T-cell (primary cell): ENCODE measurements at regions not wholly inside any gene's neighbourhood (a gene's known extent, or its start where the extent isn't known, plus 50 kb on each side); places are given as distances from the start of the nearest gene placed in this dataset.

Experiments
- ATAC-seq, 4 experiments: fragments of 200-7000 bp in 3 of 4; fragments of 150-1000 bp in 1 of 4; cut with Tn5 transposase; replicated peaks in 1 of 4; 1 replicate in 3 of 4; 2 replicates in 1 of 4; pipeline ENCODE4 v1.10.0; 2021; ENCODE audit warnings: moderate library complexity in 3 of 4, mild to moderate bottlenecking in 2 of 4, moderate number of reproducible peaks in 1 of 4
- CTCF ChIA-PET, 2 donors: fragments of 300-600 bp; sonication (Branson Sonifier 250); formaldehyde crosslinking; loops; one replicate each; lab custom pipeline; 2022; ENCODE audit warnings: antibody characterized with exemption in 2 of 2; lab: Charles Lee
- POLR2A ChIA-PET, 2 donors: fragments of 300-600 bp; sonication (Branson Sonifier 250); formaldehyde crosslinking; loops; one replicate each; lab custom pipeline; 2022; ENCODE audit warnings: antibody characterized with exemption in 2 of 2; lab: Charles Lee
- DNase-seq, 35 experiments: peaks; one replicate each; pipeline versions ENCODE4 v3.0.0 to v3.0.0-alpha.2; 2013 to 2023
- H3K27ac ChIP-seq: one replicate; pipeline ENCODE4 v1.5.1; 2013; ENCODE audit warnings: low read length
- H3K27me3 ChIP-seq, 2 experiments: replicated peaks in 1 of 2; 1 replicate in 1 of 2; 2 replicates in 1 of 2; pipeline versions ENCODE4 v1.6.1 to v1.7.0; 2013; ENCODE audit warnings: low read length in 1 of 2, mixed read lengths in 1 of 2; ENCODE audit not compliant: control insufficient read depth in 2 of 2, insufficient read depth in 2 of 2; ENCODE audit errors: extremely low read depth in 1 of 2
- H3K36me3 ChIP-seq, 2 donors: 1 replicate in 1 of 2; 2 replicates in 1 of 2; pipeline versions ENCODE4 v1.6.1 to v1.7.0; 2013; ENCODE audit warnings: low read length in 1 of 2; ENCODE audit not compliant: control insufficient read depth in 2 of 2, insufficient read depth in 1 of 2; ENCODE audit errors: extremely low read depth in 1 of 2
- H3K4me1 ChIP-seq, 2 experiments: 1 replicate in 1 of 2; 2 replicates in 1 of 2; pipeline versions ENCODE4 v1.6.1 to v1.7.0; 2013; ENCODE audit warnings: low read length in 2 of 2, mixed read lengths in 1 of 2; ENCODE audit not compliant: insufficient read depth in 2 of 2, control insufficient read depth in 1 of 2; ENCODE audit errors: extremely low read depth in 1 of 2
- H3K4me3 ChIP-seq, 2 donors: 1 replicate in 1 of 2; 2 replicates in 1 of 2; pipeline versions ENCODE4 v1.5.1 to v1.7.0; 2013; ENCODE audit warnings: mild to moderate bottlenecking in 2 of 2, low read length in 1 of 2, moderate library complexity in 1 of 2; ENCODE audit not compliant: control insufficient read depth in 1 of 2; ENCODE audit errors: extremely low read depth in 1 of 2
- H3K9me3 ChIP-seq: 2 replicates; pipeline ENCODE4 v1.7.0; 2013
- H3K27ac Mint-ChIP-seq, 2 donors: one replicate each; pipeline ENCODE4 v1.8.0; 2020 to 2021; ENCODE audit warnings: mild to moderate bottlenecking in 2 of 2, mixed read lengths in 2 of 2
- H3K27me3 Mint-ChIP-seq, 2 donors: one replicate each; pipeline ENCODE4 v1.8.0; 2021 to 2022; ENCODE audit warnings: mixed read lengths in 2 of 2
- H3K36me3 Mint-ChIP-seq: one replicate; pipeline ENCODE4 v1.8.0; 2021; ENCODE audit warnings: mixed read lengths
- H3K4me1 Mint-ChIP-seq, 3 donors: one replicate each; pipeline ENCODE4 v1.8.0; 2020 to 2022; ENCODE audit warnings: mixed read lengths in 3 of 3, mild to moderate bottlenecking in 1 of 3
- H3K4me3 Mint-ChIP-seq, 3 donors: one replicate each; pipeline ENCODE4 v1.8.0; 2020 to 2022; ENCODE audit warnings: mild to moderate bottlenecking in 3 of 3, mixed read lengths in 3 of 3, moderate library complexity in 3 of 3
- H3K9me3 Mint-ChIP-seq, 3 donors: one replicate each; pipeline ENCODE4 v1.8.0; 2020 to 2022; ENCODE audit warnings: mixed read lengths in 3 of 3
- WGBS: methylation state at CpG from one replicate; pipeline ENCODE4 v1.1.5; 2013; ENCODE audit warnings: missing lambda C conversion rate; ENCODE audit not compliant: insufficient coverage; 5-methylcytosine and 5-hydroxymethylcytosine counted together

DNA sequence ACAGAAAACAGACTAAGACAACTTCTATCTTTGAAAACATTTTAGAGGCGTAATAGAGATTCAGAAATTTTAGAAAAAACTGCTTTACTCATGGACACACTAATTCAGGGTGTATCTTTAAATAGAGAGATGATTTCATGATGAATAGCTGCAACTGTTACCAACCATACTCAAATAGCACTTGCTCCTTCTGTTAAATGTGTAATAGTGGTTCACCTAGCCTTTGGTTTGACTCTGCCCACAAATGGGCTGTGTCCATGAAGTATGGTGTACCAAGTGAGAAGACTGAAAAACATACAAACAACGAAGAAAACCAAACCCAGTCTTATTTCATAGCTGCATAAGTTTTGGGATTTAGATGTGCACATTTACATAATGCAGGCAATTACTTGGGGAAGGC, 610.6 kb downstream of the PLCL1 start:
- ATAC-seq (no peak), DNase-seq (no peak)
- Mint-ChIP-seq H3K27me3 (peaks cover 0 to 3% of the 10 kb centered on the region in 2 donors), H3K4me3 (no peak overlapping the region), H3K4me1 (no peaks in the 10 kb centered on the region), H3K9me3 (no peaks in the 10 kb centered on the region), H3K36me3 (no peaks in the 10 kb centered on the region), H3K27ac (no peak overlapping the region)
- Histone ChIP-seq H3K36me3 (no peaks in the 10 kb centered on the region), H3K27me3 (no peaks in the 10 kb centered on the region), H3K9me3 (no peaks in the 10 kb centered on the region), H3K4me3 (no peak overlapping the region), H3K4me1 (no peaks in the 10 kb centered on the region), H3K27ac (no peak overlapping the region)
- ChIA-PET POLR2A (no interaction called here), CTCF (no interaction called here)
- WGBS: no CpG with 5 or more reads among the region's 2 CpGs

DNA sequence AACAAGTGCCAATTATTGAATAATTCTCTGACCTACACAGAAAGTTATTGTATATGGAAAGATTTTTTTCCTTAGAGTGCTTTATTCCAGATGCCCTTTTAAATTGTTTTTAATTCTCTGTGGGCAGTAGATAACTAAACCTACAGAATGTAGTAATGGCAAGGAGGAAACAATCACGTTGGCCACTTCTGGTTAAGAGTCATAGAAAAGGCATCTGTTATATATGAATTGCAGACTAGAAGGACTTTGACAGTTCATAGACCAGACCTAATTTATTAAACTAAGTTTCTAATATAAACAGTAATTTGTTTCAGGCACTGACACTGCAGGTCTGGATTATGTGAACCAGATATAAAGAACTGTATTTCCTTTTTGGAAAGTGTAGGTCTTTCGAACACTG, 607.5 kb downstream of the PLCL1 start:
- Mint-ChIP-seq H3K27ac (no peak overlapping the region), H3K27me3 (peaks cover 4% of the 10 kb centered on the region in 2 donors), H3K9me3 (no peaks in the 10 kb centered on the region), H3K4me1 (no peaks in the 10 kb centered on the region), H3K4me3 (no peak overlapping the region), H3K36me3 (no peaks in the 10 kb centered on the region)
- ChIA-PET CTCF (no interaction called here), POLR2A (no interaction called here)
- Histone ChIP-seq H3K9me3 (no peaks in the 10 kb centered on the region), H3K27me3 (no peaks in the 10 kb centered on the region), H3K27ac (no peak overlapping the region), H3K4me1 (no peaks in the 10 kb centered on the region), H3K4me3 (no peak overlapping the region), H3K36me3 (no peaks in the 10 kb centered on the region)
- ATAC-seq: no peak
- DNase-seq: no peak
- WGBS: no CpG with 5 or more reads among the region's 2 CpGs

GRCh38 chr2:198408171-198408570, 603.8 kb downstream of the PLCL1 start:
- Mint-ChIP-seq H3K27ac (no peak overlapping the region), H3K9me3 (no peaks in the 10 kb centered on the region), H3K4me3 (no peak overlapping the region), H3K27me3 (peaks cover 4 to 6% of the 10 kb centered on the region in 2 donors), H3K4me1 (no peaks in the 10 kb centered on the region), H3K36me3 (no peaks in the 10 kb centered on the region)
- ChIA-PET CTCF (no interaction called here), POLR2A (no interaction called here)
- ATAC-seq: no peak
- Histone ChIP-seq H3K36me3 (no peaks in the 10 kb centered on the region), H3K9me3 (no peaks in the 10 kb centered on the region), H3K27ac (no peak overlapping the region), H3K4me1 (no peaks in the 10 kb centered on the region), H3K4me3 (no peak overlapping the region), H3K27me3 (no peaks in the 10 kb centered on the region)
- no peak for DNase-seq
- 29% methylated on average over 1 of the region's 6 CpGs for WGBS

DNA sequence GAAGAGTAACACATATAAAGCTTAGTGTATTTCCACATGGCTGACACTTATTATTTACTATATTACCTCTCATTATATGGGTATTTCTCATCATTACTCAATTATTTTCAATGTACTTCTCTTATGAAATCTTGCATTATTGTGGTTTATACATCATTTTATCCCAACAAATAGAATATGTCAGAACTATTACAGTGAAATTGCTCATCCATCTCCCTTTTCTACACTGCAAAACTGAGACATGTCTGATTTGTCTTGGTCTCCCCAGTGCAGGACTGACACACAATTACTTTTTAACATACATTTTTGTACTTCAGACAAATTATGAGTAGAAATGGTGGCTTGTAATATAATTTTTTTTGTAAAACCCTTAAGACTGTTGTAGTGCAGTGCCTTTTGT, 600.9 kb downstream of the PLCL1 start:
- Mint-ChIP-seq H3K27ac (no peak overlapping the region), H3K9me3 (no peaks in the 10 kb centered on the region), H3K27me3 (peaks cover 4 to 6% of the 10 kb centered on the region in 2 donors), H3K4me3 (no peak overlapping the region), H3K36me3 (no peaks in the 10 kb centered on the region), H3K4me1 (no peaks in the 10 kb centered on the region)
- H3K36me3 ChIP-seq: no peaks in the 10 kb centered on the region
- ATAC-seq: no peak
- no peak overlapping the region for H3K27ac ChIP-seq
- H3K27me3 ChIP-seq: no peaks in the 10 kb centered on the region
- no peak overlapping the region for H3K4me3 ChIP-seq
- ChIA-PET POLR2A (no interaction called here), CTCF (no interaction called here)
- no peaks in the 10 kb centered on the region for H3K4me1 ChIP-seq
- no peaks in the 10 kb centered on the region for H3K9me3 ChIP-seq
- no peak for DNase-seq

DNA sequence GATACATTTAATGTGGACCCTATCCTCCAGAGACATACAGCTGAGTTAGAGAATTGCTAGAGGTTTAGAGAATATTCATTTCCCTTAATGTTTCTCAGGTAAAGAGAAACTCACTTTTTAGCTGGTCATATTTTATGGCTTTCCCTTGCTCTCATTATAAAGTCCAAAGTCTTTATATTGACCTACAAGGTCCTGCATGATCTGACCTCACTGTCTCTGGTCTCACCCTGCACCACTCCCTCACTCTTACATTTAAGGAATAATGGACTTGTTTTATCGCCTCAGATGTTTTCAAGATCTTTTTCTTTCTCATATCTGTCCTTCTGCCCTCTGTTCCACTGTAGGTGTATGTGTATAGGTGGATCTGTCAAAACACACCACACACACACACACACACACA, 597.3 kb downstream of the PLCL1 start:
- POLR2A ChIA-PET: no interaction called here
- H3K36me3 Mint-ChIP-seq: no peaks in the 10 kb centered on the region
- no peak for DNase-seq
- no peaks in the 10 kb centered on the region for H3K9me3 Mint-ChIP-seq
- Histone ChIP-seq H3K4me1 (no peaks in the 10 kb centered on the region), H3K27me3 (peaks cover 0 to 2% of the 10 kb centered on the region in 2 experiments), H3K27ac (no peak overlapping the region), H3K9me3 (no peaks in the 10 kb centered on the region), H3K4me3 (no peak overlapping the region), H3K36me3 (no peaks in the 10 kb centered on the region)
- H3K4me3 Mint-ChIP-seq: no peak overlapping the region
- CTCF ChIA-PET: no interaction called here
- peaks cover 5 to 11% of the 10 kb centered on the region in 2 donors for H3K27me3 Mint-ChIP-seq
- no peak overlapping the region for H3K27ac Mint-ChIP-seq
- WGBS: no CpG with 5 or more reads among the region's 1 CpG
- no peaks in the 10 kb centered on the region for H3K4me1 Mint-ChIP-seq
- no peak for ATAC-seq

DNA sequence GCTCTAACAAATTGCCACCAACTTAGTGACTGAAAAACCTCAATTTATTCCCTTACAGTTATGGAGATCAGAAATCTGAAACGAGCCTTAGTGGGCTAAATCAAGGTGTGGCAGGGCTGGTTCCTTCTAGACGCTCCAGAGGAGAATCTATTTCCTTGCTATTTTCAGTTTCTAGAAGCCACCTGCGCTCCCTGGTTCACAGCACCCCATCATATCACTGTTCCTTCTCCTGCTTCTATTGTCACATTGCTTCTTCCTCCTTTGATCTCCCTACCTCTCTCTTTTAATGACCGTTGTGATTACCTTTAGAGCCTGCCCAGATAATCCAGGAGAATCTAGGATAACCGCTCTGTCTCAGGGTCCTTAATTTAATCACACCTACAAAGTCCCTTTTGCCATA, 596.6 kb downstream of the PLCL1 start:
- DNase-seq (no peak), ATAC-seq (no peak)
- POLR2A ChIA-PET: no interaction called here
- CTCF ChIA-PET: no interaction called here
- 31% methylated on average over 3 of the region's 5 CpGs for WGBS
- Mint-ChIP-seq H3K9me3 (no peaks in the 10 kb centered on the region), H3K27ac (no peak overlapping the region), H3K4me3 (no peak overlapping the region), H3K4me1 (no peaks in the 10 kb centered on the region), H3K27me3 (peaks cover 6 to 16% of the 10 kb centered on the region in 2 donors), H3K36me3 (no peaks in the 10 kb centered on the region)
- Histone ChIP-seq H3K27me3 (peaks cover 2 to 3% of the 10 kb centered on the region in 2 experiments), H3K4me3 (no peak overlapping the region), H3K9me3 (no peaks in the 10 kb centered on the region), H3K4me1 (no peaks in the 10 kb centered on the region), H3K36me3 (no peaks in the 10 kb centered on the region), H3K27ac (no peak overlapping the region)

- no peak overlapping the region for H3K4me3 ChIP-seq
- H3K9me3 ChIP-seq: no peaks in the 10 kb centered on the region
- H3K27ac Mint-ChIP-seq: no peak overlapping the region
- H3K36me3 Mint-ChIP-seq: no peaks in the 10 kb centered on the region
- H3K4me1 ChIP-seq: no peaks in the 10 kb centered on the region
- DNase-seq: no peak
- H3K27ac ChIP-seq: no peak overlapping the region
- no peaks in the 10 kb centered on the region for H3K4me1 Mint-ChIP-seq
- no CpG with 5 or more reads among the region's 2 CpGs for WGBS
- H3K4me3 Mint-ChIP-seq: no peak overlapping the region
- no peak for ATAC-seq
- no peaks in the 10 kb centered on the region for H3K36me3 ChIP-seq
- H3K9me3 Mint-ChIP-seq: no peaks in the 10 kb centered on the region
- CTCF ChIA-PET: no interaction called here
- H3K27me3 ChIP-seq: peaks cover 2 to 3% of the 10 kb centered on the region in 2 experiments
- peaks cover 17 to 26% of the 10 kb centered on the region in 2 donors for H3K27me3 Mint-ChIP-seq
- POLR2A ChIA-PET: no interaction called here
These were observed 589.8 kb downstream of the PLCL1 start for GRCh38 chr2:198394208-198394607.
